OCI-LY3 (cell line): ENCODE measurements at regions not wholly inside any gene's neighbourhood (a gene's known extent, or its start where the extent isn't known, plus 50 kb on each side); places are given as distances from the start of the nearest gene placed in this dataset.

Experiments
- EZH2phosphoT487 ChIP-seq: fragments of 200-600 bp; shearing (Covaris generic); IDR thresholded peaks from 2 replicates; pipeline ENCODE4 v1.6.1; 2018; ENCODE audit warnings: antibody characterized with exemption, mixed run types, low read depth
- TF ChIP-seq, protein P1 (sequence below): fragments of 200-600, 300-600 bp; sonication (generic); IDR thresholded peaks from 2 replicates; pipeline ENCODE4 v1.5.1; 2014; ENCODE audit warnings: antibody characterized with exemption, low read length, low read depth

DNA sequence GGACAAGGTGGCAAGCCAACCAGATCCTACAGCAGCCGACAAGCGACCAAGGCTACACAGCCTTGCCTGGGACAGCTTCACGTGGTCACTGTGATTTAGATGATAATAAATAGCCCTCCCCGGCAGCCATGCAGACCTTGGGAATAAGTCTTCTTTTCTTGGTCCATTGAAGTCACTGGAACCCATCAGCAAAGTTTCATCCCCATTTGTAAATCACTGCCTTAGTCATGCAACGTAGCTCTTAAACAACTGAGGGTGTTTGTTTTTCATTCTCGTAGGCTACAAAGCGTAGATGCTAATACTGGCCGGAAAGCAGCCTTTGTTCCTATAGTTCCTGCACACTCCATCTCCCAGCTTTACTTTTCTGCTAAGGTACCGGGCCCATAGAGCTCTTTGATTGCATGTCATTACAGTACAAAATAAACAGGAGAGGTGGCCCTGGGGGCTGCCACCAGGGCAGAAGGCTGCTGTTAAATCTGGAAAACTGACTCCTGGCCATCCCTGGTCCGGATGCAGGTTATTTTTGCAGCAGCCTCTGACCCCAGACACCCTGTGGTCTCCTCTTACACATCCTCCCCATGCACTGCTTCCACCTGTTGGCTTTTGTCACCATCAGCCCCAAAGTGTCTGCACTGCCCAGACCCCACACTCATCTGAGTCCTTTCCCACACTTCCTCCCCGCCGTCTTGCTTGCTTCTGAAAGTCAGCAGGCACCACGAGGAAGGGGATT, 105.5 kb downstream of the TOMM20 start:
- TF ChIP-seq, protein P1, sequence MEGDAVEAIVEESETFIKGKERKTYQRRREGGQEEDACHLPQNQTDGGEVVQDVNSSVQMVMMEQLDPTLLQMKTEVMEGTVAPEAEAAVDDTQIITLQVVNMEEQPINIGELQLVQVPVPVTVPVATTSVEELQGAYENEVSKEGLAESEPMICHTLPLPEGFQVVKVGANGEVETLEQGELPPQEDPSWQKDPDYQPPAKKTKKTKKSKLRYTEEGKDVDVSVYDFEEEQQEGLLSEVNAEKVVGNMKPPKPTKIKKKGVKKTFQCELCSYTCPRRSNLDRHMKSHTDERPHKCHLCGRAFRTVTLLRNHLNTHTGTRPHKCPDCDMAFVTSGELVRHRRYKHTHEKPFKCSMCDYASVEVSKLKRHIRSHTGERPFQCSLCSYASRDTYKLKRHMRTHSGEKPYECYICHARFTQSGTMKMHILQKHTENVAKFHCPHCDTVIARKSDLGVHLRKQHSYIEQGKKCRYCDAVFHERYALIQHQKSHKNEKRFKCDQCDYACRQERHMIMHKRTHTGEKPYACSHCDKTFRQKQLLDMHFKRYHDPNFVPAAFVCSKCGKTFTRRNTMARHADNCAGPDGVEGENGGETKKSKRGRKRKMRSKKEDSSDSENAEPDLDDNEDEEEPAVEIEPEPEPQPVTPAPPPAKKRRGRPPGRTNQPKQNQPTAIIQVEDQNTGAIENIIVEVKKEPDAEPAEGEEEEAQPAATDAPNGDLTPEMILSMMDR, result no peak
- TF ChIP-seq EZH2phosphoT487, result no peak
